ENCODE measurements at regions not wholly inside any gene's neighbourhood (a gene's known extent, or its start where the extent isn't known, plus 50 kb on each side); places are given as distances from the start of the nearest gene placed in this dataset.

GRCh38 chr15:94607176-94607654 is 375.9 kb downstream of the MCTP2 start:
- no peak for DNase-seq

GRCh38 chr15:94610069-94610468 is 378.7 kb downstream of the MCTP2 start:
- no peak for DNase-seq

- DNase-seq, result no peak
These were observed 379.1 kb downstream of the MCTP2 start for GRCh38 chr15:94610485-94610884.

DNA sequence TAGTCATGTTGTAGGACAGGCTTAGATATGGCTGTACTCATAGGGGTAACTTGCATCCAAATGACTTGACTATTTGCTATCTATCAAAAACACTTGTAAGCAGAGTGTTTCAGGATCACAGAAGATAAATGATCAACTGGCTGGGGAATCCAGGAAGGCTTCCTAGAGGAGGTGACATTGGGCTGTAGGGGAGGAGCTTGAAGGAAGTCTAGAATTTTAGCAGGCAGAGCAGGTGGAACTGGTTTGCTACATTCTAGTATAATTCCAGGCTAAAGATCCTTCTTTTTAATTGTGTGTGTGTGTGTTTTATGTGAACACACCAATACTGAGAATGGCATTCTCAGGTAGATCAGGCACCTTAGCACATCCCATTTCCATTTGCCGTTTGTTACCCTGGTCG is 380.3 kb downstream of the MCTP2 start:
- DNase-seq, result no peak

DNA sequence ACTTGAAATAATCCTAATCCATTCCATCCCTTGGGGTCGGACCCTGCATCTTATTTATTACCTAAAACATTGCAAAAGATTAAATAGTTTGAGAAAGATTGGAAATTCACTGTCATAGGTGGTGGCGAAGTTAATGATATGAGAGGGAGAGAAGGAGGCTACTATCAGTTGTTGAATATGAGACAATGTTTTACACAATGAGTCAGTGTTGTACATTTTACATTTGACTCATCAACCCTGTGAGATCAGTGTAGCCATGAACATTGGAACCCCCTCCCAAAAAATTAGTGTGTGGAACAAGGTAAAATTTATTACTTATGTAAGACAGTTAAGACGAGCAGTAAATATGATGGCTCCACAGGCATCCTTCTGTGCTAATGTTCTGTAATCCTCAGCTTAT is 384.3 kb downstream of the MCTP2 start:
- no peak for DNase-seq

DNA sequence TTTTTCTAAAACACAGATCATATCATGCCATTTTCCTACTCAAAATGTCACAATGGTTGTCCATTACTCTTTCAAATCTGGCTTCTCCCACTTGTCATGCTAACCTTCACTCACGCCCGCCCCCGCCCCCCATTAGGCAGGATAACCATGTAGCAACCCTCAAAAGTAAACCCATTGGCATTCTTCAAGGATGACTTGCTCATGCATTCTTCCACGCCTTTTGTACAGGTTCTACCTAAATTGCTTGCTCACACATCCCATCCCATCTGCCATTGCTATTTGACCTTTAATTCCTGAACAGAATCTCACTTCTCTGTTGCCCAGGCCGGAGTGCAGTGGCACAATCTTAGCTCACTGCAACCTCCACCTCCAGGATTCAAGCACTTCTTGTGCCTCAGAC is 389.3 kb downstream of the MCTP2 start:
- DNase-seq, result no peak

DNA sequence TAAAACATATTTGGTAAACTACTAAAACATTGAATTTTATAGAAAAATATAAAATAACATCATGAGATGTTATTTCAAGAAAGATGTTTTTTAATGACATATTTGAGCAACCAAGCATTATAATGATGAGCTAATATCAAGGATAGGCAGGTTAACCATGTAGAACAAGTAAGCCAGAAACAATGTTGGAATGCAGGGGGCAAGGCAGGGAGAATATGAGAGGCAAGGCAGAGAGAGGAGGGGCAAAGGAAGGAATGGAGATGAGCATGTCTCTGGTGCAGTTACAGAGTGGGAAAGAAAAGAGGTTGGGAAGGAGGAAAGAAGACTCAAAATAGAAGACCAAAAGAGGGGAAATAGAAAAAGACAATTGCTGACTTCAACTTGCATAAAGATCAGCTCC is 390.4 kb downstream of the MCTP2 start:
- DNase-seq, result no peak

DNA sequence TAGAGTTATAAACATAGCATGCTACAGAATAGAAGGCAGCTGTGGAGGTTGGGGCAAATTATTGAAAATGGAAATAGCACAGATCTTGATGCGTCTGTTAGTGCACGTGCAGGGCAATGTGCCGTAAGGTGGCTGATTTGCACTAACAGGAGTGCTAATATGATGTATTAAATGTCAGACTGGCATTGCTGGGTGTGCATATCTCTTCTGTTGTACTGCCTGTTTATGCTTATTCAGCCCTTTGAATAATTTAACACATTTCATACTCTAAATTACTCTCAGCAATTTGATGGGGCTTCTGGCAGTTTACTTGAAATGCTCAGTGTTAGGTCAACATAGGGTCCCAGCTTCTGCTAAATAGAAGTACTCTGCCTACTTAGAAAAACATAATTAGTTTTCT is 395.6 kb downstream of the MCTP2 start:
- no peak for DNase-seq

GRCh38 chr15:94631608-94632007 is 400.2 kb downstream of the MCTP2 start:
- DNase-seq, result no peak

DNA sequence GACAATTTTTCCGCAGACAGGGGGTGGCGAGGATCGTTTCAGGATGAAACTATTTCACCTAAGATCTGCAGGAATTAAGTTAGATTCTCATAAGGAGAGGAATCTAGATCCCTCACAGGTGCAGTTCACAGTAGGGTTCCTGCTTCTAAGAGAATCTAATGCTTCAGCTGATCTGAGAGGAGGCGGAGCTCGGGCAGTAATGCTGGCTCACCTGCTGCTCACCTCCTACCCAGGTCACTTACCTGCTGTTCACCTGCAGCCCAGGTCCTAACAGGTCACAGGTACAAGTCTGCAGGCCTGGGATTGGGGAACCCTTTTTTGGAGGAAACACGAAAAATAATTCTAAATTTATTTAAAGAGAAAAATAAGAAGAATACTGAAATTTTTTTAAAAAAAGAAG is 406.8 kb downstream of the MCTP2 start:
- no peak for DNase-seq

GRCh38 chr15:94639701-94640100 is 408.3 kb downstream of the MCTP2 start:
- DNase-seq, result no peak

DNA sequence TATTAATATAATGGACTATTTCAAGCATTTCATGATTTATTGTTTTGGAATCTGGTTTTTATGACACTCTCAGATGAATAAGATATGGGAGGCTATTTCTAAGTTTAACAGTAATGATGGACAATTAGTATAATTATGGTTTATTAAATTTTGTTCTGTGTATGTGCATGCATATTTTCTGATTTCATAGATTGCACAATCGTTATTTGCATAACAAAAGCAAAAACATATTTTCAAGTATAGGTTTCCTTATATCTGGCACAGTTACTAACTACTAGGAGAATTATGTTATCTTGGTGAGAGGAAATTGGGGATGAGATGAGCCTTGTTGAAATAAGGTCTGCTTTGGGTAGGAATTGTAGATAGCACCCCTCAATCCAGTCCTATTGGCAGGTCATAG is 413.1 kb downstream of the MCTP2 start:
- no peak for DNase-seq

GRCh38 chr15:94653071-94653470 is 421.7 kb downstream of the MCTP2 start:
- DNase-seq, result no peak

GRCh38 chr15:94655249-94655880 is 424.0 kb downstream of the MCTP2 start:
- no peak for DNase-seq

DNA sequence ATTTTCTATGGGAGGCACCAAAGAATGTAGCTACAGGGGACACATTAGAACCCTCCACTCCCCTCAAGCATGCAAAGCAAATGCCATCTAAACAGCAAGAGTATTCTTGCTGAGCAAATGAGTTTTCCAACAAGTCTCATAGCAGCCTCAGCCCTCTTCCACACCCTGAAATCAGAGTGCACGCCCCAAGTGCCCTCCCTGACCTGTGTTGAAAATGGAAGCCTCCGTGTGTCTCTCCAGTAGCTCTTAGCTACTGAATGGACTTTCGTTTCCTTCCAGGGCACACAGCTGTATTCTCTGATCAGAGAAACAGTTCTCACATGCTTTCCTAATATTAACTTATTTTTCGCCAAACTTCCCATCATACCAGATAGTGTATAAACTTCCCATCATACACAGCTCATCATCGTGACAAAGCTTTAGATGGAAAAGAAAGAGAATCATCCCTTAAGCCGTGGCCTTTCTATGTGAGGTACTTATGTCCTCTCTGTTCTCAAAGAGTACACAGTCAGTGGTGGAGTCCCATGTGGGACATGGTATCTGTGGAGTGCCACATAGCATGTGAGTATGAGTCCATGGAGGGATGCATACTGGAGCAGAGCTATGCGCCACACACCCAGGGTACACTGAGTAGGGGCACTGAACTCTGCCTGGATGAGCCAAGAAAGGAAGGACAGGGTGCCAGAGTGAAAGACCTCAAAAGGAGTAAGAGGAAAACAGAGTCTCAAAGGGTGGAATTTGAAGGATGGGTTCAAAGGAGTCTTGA is 434.5 kb downstream of the MCTP2 start:
- DNase-seq, result no peak

GRCh38 chr15:94666553-94666952 is 435.2 kb downstream of the MCTP2 start:
- no peak for DNase-seq

DNA sequence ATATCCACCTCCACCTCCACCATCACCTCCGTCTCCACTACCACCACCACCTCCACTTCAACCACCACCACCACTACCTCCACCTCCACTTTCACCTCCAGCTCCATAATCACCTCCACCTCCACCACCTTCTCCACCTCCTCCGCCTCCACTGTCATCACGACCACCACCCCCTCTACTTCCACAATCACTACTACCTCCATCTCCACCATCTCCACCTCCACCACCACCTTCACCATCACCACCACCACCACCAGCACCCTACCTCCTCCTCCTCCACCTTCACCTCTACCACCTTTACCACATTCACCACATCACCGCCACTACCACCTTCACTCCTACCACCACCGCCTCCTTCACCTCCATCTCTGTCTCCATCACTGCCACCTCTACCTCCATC is 435.7 kb downstream of the MCTP2 start:
- DNase-seq, result no peak

- no peak for DNase-seq
These were observed 439.2 kb downstream of the MCTP2 start for GRCh38 chr15:94670438-94671034.

GRCh38 chr15:94671858-94672532 is 440.6 kb downstream of the MCTP2 start:
- no peak for DNase-seq

- no peak for DNase-seq
These were observed 442.4 kb downstream of the MCTP2 start for GRCh38 chr15:94673801-94674200.

DNA sequence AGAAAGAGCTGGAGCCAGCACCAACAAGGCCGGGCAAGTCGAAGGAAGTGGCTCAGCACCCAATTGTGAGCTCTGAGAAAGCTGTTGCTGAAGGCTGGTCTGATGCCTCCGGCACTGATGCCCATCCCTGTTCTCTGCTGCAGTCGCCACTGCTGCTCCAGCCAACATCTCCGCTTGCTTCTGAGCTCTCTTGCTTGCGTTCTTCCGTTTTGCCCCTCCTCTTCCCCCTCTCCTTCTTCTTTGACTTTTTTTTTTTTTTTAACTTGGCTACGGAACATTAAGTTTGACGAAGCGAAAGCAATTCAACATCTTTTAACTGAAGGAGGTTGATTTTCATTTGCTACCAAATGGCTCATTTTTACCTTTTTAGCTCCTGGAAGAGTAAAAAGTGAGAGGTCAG is 442.9 kb downstream of the MCTP2 start:
- DNase-seq, result no peak

- DNase-seq, result no peak
These were observed 445.9 kb downstream of the MCTP2 start for GRCh38 chr15:94677202-94677790.

GRCh38 chr15:94682171-94682570 is 450.8 kb downstream of the MCTP2 start:
- DNase-seq, result no peak

All from activated effector memory CD4-positive, alpha-beta T cell treated with anti-CD3 and anti-CD28 coated beads, Interleukin-2, amount 50 U/mL, for 16 hours (primary cell).